Endothelial cell (in vitro differentiated cells): ENCODE measurements at regions not wholly inside any gene's neighbourhood (a gene's known extent, or its start where the extent isn't known, plus 50 kb on each side); places are given as distances from the start of the nearest gene placed in this dataset.

ENCODE experiments used
- DNase-seq: peaks from one replicate; pipeline ENCODE4 v3.0.0; 2021; ENCODE audit warnings: low spot score
- H3K27ac Mint-ChIP-seq: one replicate; pipeline ENCODE4 v1.8.0; 2021; ENCODE audit warnings: mixed read lengths, inconsistent platforms; ENCODE audit not compliant: unreplicated experiment
- H3K27me3 Mint-ChIP-seq: one replicate; pipeline ENCODE4 v1.8.0; 2021; ENCODE audit warnings: mild to moderate bottlenecking, moderate library complexity, mixed read lengths, inconsistent platforms; ENCODE audit not compliant: unreplicated experiment
- H3K36me3 Mint-ChIP-seq: one replicate; pipeline ENCODE4 v1.8.0; 2021; ENCODE audit warnings: mild to moderate bottlenecking, low read depth, mixed read lengths, inconsistent platforms; ENCODE audit not compliant: unreplicated experiment
- H3K4me1 Mint-ChIP-seq: one replicate; pipeline ENCODE4 v1.8.0; 2021; ENCODE audit warnings: mild to moderate bottlenecking, mixed read lengths, inconsistent platforms; ENCODE audit not compliant: unreplicated experiment
- H3K4me3 Mint-ChIP-seq: one replicate; pipeline ENCODE4 v1.8.0; 2021; ENCODE audit warnings: mild to moderate bottlenecking, mixed read lengths, inconsistent platforms; ENCODE audit not compliant: unreplicated experiment
- H3K9me3 Mint-ChIP-seq: one replicate; pipeline ENCODE4 v1.8.0; 2021; ENCODE audit warnings: mixed read lengths, inconsistent platforms; ENCODE audit not compliant: unreplicated experiment
- CTCF ChIP-seq: fragments of 200-600 bp; sonication (generic); IDR thresholded peaks from one replicate; pipeline ENCODE4 v1.5.0; 2021; ENCODE audit warnings: antibody characterized with exemption; ENCODE audit not compliant: unreplicated experiment

GRCh38 chr9:79985772-79986171, 414.0 kb downstream of the TLE4 start:
- Mint-ChIP-seq H3K9me3 (no peaks in the 10 kb centered on the region), H3K27ac (no peak overlapping the region), H3K27me3 (peaks cover 3% of the 10 kb centered on the region), H3K4me3 (no peak overlapping the region), H3K4me1 (peaks cover 2% of the 10 kb centered on the region), H3K36me3 (no peaks in the 10 kb centered on the region)
- DNase-seq = no peak
- no peak for TF ChIP-seq CTCF

GRCh38 chr9:79985264-79985663, 413.5 kb downstream of the TLE4 start:
- Mint-ChIP-seq H3K27me3 (peaks cover 3% of the 10 kb centered on the region), H3K27ac (no peak overlapping the region), H3K36me3 (no peaks in the 10 kb centered on the region), H3K4me3 (no peak overlapping the region), H3K4me1 (peaks cover 2% of the 10 kb centered on the region), H3K9me3 (no peaks in the 10 kb centered on the region)
- DNase-seq = no peak
- TF ChIP-seq CTCF = no peak

GRCh38 chr9:79984429-79985067, 412.8 kb downstream of the TLE4 start:
- Mint-ChIP-seq H3K4me1 (peaks cover 2% of the 10 kb centered on the region), H3K4me3 (no peak overlapping the region), H3K27me3 (peaks cover 3% of the 10 kb centered on the region), H3K9me3 (no peaks in the 10 kb centered on the region), H3K36me3 (no peaks in the 10 kb centered on the region), H3K27ac (no peak overlapping the region)
- no peak for DNase-seq
- no peak for TF ChIP-seq CTCF

GRCh38 chr9:79980432-79980831, 408.7 kb downstream of the TLE4 start:
- DNase-seq = no peak
- Mint-ChIP-seq H3K4me1 (peaks cover 2% of the 10 kb centered on the region), H3K4me3 (no peak overlapping the region), H3K27ac (no peak overlapping the region), H3K36me3 (no peaks in the 10 kb centered on the region), H3K27me3 (no peaks in the 10 kb centered on the region), H3K9me3 (no peaks in the 10 kb centered on the region)
- no peak for TF ChIP-seq CTCF

GRCh38 chr9:79977510-79978197, 405.9 kb downstream of the TLE4 start:
- Mint-ChIP-seq H3K4me3 (no peak overlapping the region), H3K36me3 (no peaks in the 10 kb centered on the region), H3K27me3 (no peaks in the 10 kb centered on the region), H3K27ac (no peak overlapping the region), H3K9me3 (no peaks in the 10 kb centered on the region), H3K4me1 (peaks cover 3% of the 10 kb centered on the region)
- no peak for TF ChIP-seq CTCF
- DNase-seq = no peak
